NB4 (cell line): ENCODE measurements at regions not wholly inside any gene's neighbourhood (a gene's known extent, or its start where the extent isn't known, plus 50 kb on each side); places are given as distances from the start of the nearest gene placed in this dataset.
"Not testable (repeated sequence)": the region's sequence is repeated elsewhere in the genome, so short reads cannot be mapped to it uniquely, and the experiment has no call there.

Source experiments
- DNase-seq: peaks from one replicate; pipeline ENCODE4 v3.0.0; 2010; ENCODE audit warnings: low read depth
- H3K4me3 ChIP-seq: one replicate; pipeline ENCODE4 v1.5.1; 2011; ENCODE audit warnings: mild to moderate bottlenecking, low read depth, low read length, moderate library complexity
- CTCF ChIP-seq: IDR thresholded peaks from one replicate; pipeline ENCODE4 v1.5.1; 2012; ENCODE audit warnings: low read depth, low read length
- MAX ChIP-seq: IDR thresholded peaks from 2 replicates; pipeline ENCODE4 v1.6.1; 2011; ENCODE audit warnings: low read depth, low read length
- MYC ChIP-seq: IDR thresholded peaks from 2 replicates; pipeline ENCODE4 v1.6.1; 2011; ENCODE audit warnings: low read depth, low read length
- POLR2A ChIP-seq: IDR thresholded peaks from 2 replicates; pipeline ENCODE4 v1.6.1; 2011; ENCODE audit warnings: mild to moderate bottlenecking; ENCODE audit not compliant: insufficient read length; ENCODE audit errors: extremely low read depth

GRCh38 chr5:67896311-67896929 is 319.1 kb upstream of the PIK3R1 start:
- no peak overlapping the region for H3K4me3 ChIP-seq
- peak; percentile 13 for DNase-seq
- no peak for TF ChIP-seq MAX
- no peak for TF ChIP-seq MYC
- TF ChIP-seq POLR2A, result no peak
- TF ChIP-seq CTCF, result no peak

GRCh38 chr5:67889870-67890269 is 325.7 kb upstream of the PIK3R1 start:
- not testable (repeated sequence) for H3K4me3 ChIP-seq, DNase-seq

- TF ChIP-seq CTCF, result no peak
- no peak for TF ChIP-seq POLR2A
- no peak for TF ChIP-seq MAX
- no peak for TF ChIP-seq MYC
- H3K4me3 ChIP-seq, result no peak overlapping the region
- peak; percentile 9 for DNase-seq
Observed at GRCh38 chr5:67887748-67888161, 327.8 kb upstream of the PIK3R1 start.

GRCh38 chr5:67886761-67887160 is 328.8 kb upstream of the PIK3R1 start:
- no peak overlapping the region for H3K4me3 ChIP-seq
- DNase-seq, result no peak
- TF ChIP-seq CTCF (no peak), MYC (no peak), MAX (no peak), POLR2A (no peak)

- DNase-seq, result no peak
- no peak for TF ChIP-seq MYC
- no peak overlapping the region for H3K4me3 ChIP-seq
Observed at GRCh38 chr5:67880876-67881275, 334.7 kb upstream of the PIK3R1 start.

GRCh38 chr5:67880511-67880805 is 335.1 kb upstream of the PIK3R1 start:
- no peak overlapping the region for H3K4me3 ChIP-seq
- TF ChIP-seq CTCF (no peak), POLR2A (no peak), MYC (no peak), MAX (no peak)
- DNase-seq, result no peak

GRCh38 chr5:67879620-67880510 is 335.7 kb upstream of the PIK3R1 start:
- no peak for DNase-seq
- H3K4me3 ChIP-seq, result no peak overlapping the region
- TF ChIP-seq CTCF (no peak), MYC (no peak), POLR2A (no peak), MAX (no peak)
